ENCODE measurements at regions not wholly inside any gene's neighbourhood (a gene's known extent, or its start where the extent isn't known, plus 50 kb on each side); places are given as distances from the start of the nearest gene placed in this dataset.
"Not testable (repeated sequence)": the region's sequence is repeated elsewhere in the genome, so short reads cannot be mapped to it uniquely, and the experiment has no call there.

- no peak for DNase-seq (ENCODE audit: low read depth in 3 of 3)
Observed at GRCh38 chr6:22194188-22194921, 102.5 kb downstream of the PRL start.

DNA sequence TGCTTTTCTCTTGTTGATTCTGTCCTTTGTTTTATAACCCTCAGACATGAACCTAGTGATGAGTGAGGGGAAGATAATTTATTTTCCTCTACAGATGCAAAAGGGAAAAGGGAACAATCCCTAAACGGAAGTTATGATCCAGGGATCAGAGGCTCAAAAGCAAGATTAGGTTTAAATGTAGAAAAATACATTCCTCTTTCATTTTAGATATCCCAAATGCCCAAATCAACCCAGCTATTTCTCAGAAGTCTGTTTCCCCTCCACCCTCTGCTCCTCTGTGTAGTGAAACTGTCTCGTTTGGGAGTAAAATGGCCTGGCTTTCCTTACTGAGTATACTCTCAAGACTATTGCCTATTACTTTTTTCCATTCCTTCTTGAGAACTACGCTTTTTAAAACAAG, 97.1 kb downstream of the PRL start:
- DNase-seq (ENCODE audit: low read depth in 3 of 3) = no peak

GRCh38 chr6:22204153-22204552, 92.7 kb downstream of the PRL start:
- DNase-seq (ENCODE audit: low read depth in 3 of 3) = no peak

- no peak for DNase-seq (ENCODE audit: low read depth in 3 of 3)
Observed at GRCh38 chr6:22205266-22205665, 91.6 kb downstream of the PRL start.

- DNase-seq (ENCODE audit: low read depth in 3 of 3) = no peak
Observed at GRCh38 chr6:22206106-22206505, 90.7 kb downstream of the PRL start.

GRCh38 chr6:22208026-22208425, 88.8 kb downstream of the PRL start:
- DNase-seq (ENCODE audit: low read depth in 3 of 3) = no peak

DNA sequence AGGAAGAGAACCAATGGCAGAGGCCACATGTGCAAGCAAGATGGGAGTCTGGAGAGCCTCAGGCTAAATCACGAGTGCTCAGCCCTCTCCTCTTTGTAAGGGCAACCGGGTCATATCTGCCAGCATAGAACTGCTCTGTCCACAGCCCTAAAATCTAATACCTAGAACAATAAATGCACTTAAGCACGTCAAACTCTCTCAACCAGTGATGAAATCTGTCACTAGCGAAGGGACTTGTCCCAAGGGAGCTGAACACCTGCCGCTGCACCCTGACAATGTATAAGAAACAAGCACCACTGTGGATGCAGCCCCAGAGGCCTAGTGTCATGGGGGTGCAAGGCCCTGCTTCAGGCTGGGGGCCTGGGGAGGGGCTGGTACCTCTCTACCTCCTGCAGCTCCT, 82.5 kb downstream of the PRL start:
- DNase-seq (ENCODE audit: low read depth in 3 of 3) = no peak

- not testable (repeated sequence) for DNase-seq (ENCODE audit: low read depth in 3 of 3)
Observed at GRCh38 chr6:22215474-22215873, 81.4 kb downstream of the PRL start.

- DNase-seq (ENCODE audit: low read depth in 3 of 3) = no peak
Observed at GRCh38 chr6:22218410-22218809, 78.4 kb downstream of the PRL start.

- DNase-seq (ENCODE audit: low read depth in 3 of 3) = no peak
Observed at GRCh38 chr6:22219925-22220324, 76.9 kb downstream of the PRL start.

DNA sequence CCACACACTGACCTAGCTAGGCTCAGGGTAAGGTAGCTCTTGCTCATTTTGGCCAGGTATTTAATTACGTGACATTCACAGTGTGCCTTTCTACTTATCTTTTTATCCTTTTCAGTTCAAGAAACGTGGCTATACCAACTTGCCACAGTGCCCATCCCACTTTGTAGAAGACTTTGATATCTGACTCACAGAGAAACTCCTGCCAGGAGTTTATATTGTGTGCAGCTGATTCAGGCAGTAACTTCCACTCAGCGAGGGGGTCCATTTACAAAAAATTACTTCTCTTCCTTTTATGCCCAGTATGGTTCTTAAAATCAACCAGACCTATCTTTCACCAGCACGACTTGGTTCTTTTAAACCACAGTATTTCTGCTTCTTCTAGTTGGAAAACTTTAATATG, 75.6 kb downstream of the PRL start:
- DNase-seq (ENCODE audit: low read depth in 3 of 3) = no peak

- no peak for DNase-seq (ENCODE audit: low read depth in 3 of 3)
Observed at GRCh38 chr6:22221630-22222029, 75.2 kb downstream of the PRL start.

GRCh38 chr6:22222469-22222868, 74.4 kb downstream of the PRL start:
- DNase-seq (ENCODE audit: low read depth in 3 of 3) = no peak

DNA sequence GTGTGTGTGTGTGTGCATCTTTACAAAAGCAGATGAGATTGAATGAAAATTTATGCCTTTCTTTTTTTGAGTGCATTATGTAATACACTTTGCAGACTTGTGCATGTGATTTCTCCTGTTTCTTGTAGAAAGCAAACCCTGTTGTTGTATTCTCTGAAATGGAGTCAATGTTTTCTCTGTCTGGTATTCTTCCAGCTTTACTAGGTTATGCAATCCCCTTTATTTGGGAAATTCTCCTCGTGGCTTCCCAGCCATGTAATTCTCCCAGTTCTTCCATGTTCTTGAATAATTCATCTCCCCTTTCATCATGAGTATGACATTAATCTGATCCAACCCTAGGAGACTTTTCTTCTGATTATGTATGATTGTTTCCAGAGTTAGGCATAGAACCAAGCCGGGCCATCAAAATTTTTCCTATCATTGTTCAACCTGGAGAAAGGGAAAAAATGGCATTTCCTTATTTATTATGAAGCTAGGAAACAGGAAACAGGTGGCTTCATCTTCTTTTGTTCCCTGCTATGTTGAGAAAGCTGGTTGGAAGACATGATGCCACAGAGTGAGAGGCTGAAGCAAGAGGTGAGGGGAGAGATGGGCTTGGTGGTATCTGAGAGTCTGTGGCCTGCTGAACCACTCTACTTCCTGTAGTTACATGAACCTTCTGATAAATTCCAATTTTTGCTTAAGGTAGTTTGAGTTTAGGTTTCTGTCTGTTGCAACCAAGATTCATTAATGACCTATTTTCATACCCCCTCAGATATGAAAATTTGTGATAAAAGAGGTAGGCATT, 68.8 kb downstream of the PRL start:
- no peak for DNase-seq (ENCODE audit: low read depth in 3 of 3)

DNA sequence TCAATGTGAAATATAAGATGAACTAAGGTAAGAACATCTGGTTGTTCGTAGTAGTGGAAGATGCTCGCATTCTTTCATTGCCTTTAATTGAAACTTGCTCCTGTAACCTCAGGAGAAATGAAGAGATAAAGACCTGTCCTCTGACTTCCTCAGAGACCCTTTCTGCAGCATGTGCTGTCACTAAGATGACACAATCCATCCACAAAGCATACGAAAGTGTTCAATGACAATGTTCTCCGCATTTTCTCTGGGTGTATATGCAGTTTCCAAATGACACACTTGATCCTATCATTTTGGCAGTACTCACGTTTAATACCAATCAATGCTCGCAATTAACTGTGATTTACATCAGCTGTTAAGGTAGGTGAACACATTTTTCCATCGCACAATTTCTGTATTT, 65.8 kb downstream of the PRL start:
- DNase-seq (ENCODE audit: low read depth in 3 of 3) = no peak

DNA sequence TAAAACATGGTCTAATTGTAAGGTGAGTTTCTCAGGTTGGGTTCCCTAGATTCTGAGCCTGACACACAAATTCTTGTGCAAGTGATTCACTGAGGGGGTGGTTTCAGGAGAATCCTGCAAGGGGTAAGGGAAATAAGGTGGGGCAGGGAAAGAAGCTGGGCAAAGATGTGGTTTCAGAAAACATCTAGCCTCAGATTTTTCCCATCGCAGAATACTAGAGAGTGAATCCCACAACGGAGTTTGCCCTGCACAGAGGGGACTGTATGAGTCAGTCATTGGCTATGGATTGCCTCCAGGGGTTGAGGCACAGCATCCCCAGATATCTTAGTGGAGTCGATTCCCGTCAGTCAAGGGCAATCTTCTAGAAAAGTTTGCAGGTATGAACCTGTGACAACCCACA, 65.2 kb downstream of the PRL start:
- no peak for DNase-seq (ENCODE audit: low read depth in 3 of 3)

GRCh38 chr6:22236626-22237414, 60.0 kb downstream of the PRL start:
- no peak for DNase-seq (ENCODE audit: low read depth in 3 of 3)

Data from stimulated activated CD4-positive, alpha-beta T cell treated with anti-CD3 and anti-CD28 coated beads, TNF-alpha, amount 100 ng/mL, for 4 hours (primary cell).